Liver (tissue), 8 donors: ENCODE measurements at regions not wholly inside any gene's neighbourhood (a gene's known extent, or its start where the extent isn't known, plus 50 kb on each side); places are given as distances from the start of the nearest gene placed in this dataset.

Experiments used
- DNase-seq: peaks from one replicate; pipeline ENCODE4 v3.0.0-alpha.2; 2017; ENCODE audit warnings: low spot score
- H3K27ac ChIP-seq, 2 donors: one replicate each; pipeline ENCODE4 v1.7.0; 2013; ENCODE audit warnings: inconsistent platforms in 2 of 2, low read length in 2 of 2, control low read depth in 1 of 2, low read depth in 1 of 2, mild to moderate bottlenecking in 1 of 2
- H3K27me3 ChIP-seq, 4 donors: one replicate each; pipeline versions ENCODE4 v1.6.1 to v1.7.0; 2013; ENCODE audit warnings: low read length in 3 of 4, inconsistent platforms in 1 of 4, mild to moderate bottlenecking in 1 of 4, moderate library complexity in 1 of 4; ENCODE audit not compliant: control insufficient read depth in 4 of 4, insufficient read depth in 4 of 4
- H3K36me3 ChIP-seq, 4 donors: one replicate each; pipeline versions ENCODE4 v1.6.1 to v1.7.0; 2013; ENCODE audit warnings: low read length in 3 of 4, mild to moderate bottlenecking in 3 of 4, low read depth in 1 of 4, moderate library complexity in 1 of 4; ENCODE audit not compliant: control insufficient read depth in 4 of 4, insufficient read depth in 3 of 4
- H3K4me1 ChIP-seq, 4 donors: one replicate each; pipeline versions ENCODE4 v1.6.1 to v1.7.0; 2013; ENCODE audit warnings: low read length in 3 of 4, mild to moderate bottlenecking in 3 of 4, moderate library complexity in 1 of 4; ENCODE audit not compliant: control insufficient read depth in 4 of 4, insufficient read depth in 4 of 4
- H3K4me3 ChIP-seq, 3 donors: one replicate each; pipeline versions ENCODE4 v1.6.1 to v1.7.0; 2013; ENCODE audit warnings: low read length in 3 of 3, control low read depth in 1 of 3, low read depth in 1 of 3, mild to moderate bottlenecking in 1 of 3
- H3K9ac ChIP-seq, 2 donors: one replicate each; pipeline ENCODE4 v1.7.0; 2013; ENCODE audit warnings: low read length in 2 of 2, mild to moderate bottlenecking in 2 of 2, moderate library complexity in 2 of 2, control low read depth in 1 of 2, low read depth in 1 of 2
- H3K9me3 ChIP-seq, 4 donors: one replicate each; pipeline versions ENCODE4 v1.6.1 to v1.7.0; 2013; ENCODE audit warnings: low read length in 3 of 4; ENCODE audit not compliant: control insufficient read depth in 4 of 4
- ATF3 ChIP-seq: IDR thresholded peaks from 2 replicates; pipeline ENCODE4 v1.6.1; 2016; ENCODE audit warnings: antibody characterized with exemption
- CTCF ChIP-seq: fragments of 150-350 bp; IDR thresholded peaks from 2 replicates; pipeline ENCODE4 v1.5.1; 2017; ENCODE audit warnings: improper control_type of control experiment, low read depth, low read length; ENCODE audit not compliant: missing input control
- EGR1 ChIP-seq, 2 donors: IDR thresholded peaks; 2 replicates each; pipeline ENCODE4 v1.6.1; 2016 to 2018; ENCODE audit warnings: antibody characterized with exemption in 2 of 2, low read depth in 2 of 2
- FOXA1 ChIP-seq: IDR thresholded peaks from 2 replicates; pipeline ENCODE4 v1.6.1; 2016; ENCODE audit warnings: antibody characterized with exemption
- FOXA2 ChIP-seq: IDR thresholded peaks from 2 replicates; pipeline ENCODE4 v1.6.1; 2016; ENCODE audit warnings: antibody characterized with exemption
- GABPA ChIP-seq, 2 donors: IDR thresholded peaks in 1 of 2; conservative IDR thresholded peaks in 1 of 2; 2 replicates each; pipeline ENCODE4 v1.6.1; 2016; ENCODE audit warnings: antibody characterized with exemption in 2 of 2, mild to moderate bottlenecking in 1 of 2, moderate library complexity in 1 of 2
- HNF4A ChIP-seq, 2 donors: conservative IDR thresholded peaks; 2 replicates each; pipeline ENCODE4 v1.6.1; 2016; ENCODE audit warnings: antibody characterized with exemption in 2 of 2, mild to moderate bottlenecking in 2 of 2
- HNF4G ChIP-seq: IDR thresholded peaks from 2 replicates; pipeline ENCODE4 v1.6.1; 2016; ENCODE audit warnings: antibody characterized with exemption
- JUND ChIP-seq, 2 donors: IDR thresholded peaks; 2 replicates each; pipeline ENCODE4 v1.6.1; 2016; ENCODE audit warnings: antibody characterized with exemption in 2 of 2
- MAX ChIP-seq: IDR thresholded peaks from 2 replicates; pipeline ENCODE4 v1.6.1; 2016; ENCODE audit warnings: antibody characterized with exemption
- NR2F2 ChIP-seq: IDR thresholded peaks from 2 replicates; pipeline ENCODE4 v1.6.1; 2016; ENCODE audit warnings: antibody characterized with exemption
- RAD21 ChIP-seq, 2 donors: IDR thresholded peaks; 2 replicates each; pipeline ENCODE4 v1.6.1; 2016; ENCODE audit warnings: antibody characterized with exemption in 2 of 2, mild to moderate bottlenecking in 2 of 2
- REST ChIP-seq: IDR thresholded peaks from 2 replicates; pipeline ENCODE4 v1.6.1; 2016; ENCODE audit warnings: antibody characterized with exemption, mild to moderate bottlenecking
- RXRA ChIP-seq, 2 donors: IDR thresholded peaks; 2 replicates each; pipeline ENCODE4 v1.6.1; 2017 to 2018; ENCODE audit warnings: antibody characterized with exemption in 2 of 2, mild to moderate bottlenecking in 1 of 2
- SP1 ChIP-seq: IDR thresholded peaks from 2 replicates; pipeline ENCODE4 v1.6.1; 2018; ENCODE audit warnings: antibody characterized with exemption, mild to moderate bottlenecking
- TAF1 ChIP-seq: conservative IDR thresholded peaks from 2 replicates; pipeline ENCODE4 v1.6.1; 2016; ENCODE audit warnings: antibody characterized with exemption, mild to moderate bottlenecking
- YY1 ChIP-seq: IDR thresholded peaks from 2 replicates; pipeline ENCODE4 v1.6.1; 2016; ENCODE audit warnings: antibody characterized with exemption, mild to moderate bottlenecking
- ZBTB33 ChIP-seq: IDR thresholded peaks from 2 replicates; pipeline ENCODE4 v1.6.1; 2016; ENCODE audit warnings: antibody characterized with exemption
- WGBS: extraction: QIAGEN DNeasy Blood & Tissue Kit; methylation state at CpG from one replicate; pipeline ENCODE4 v1.1.7; 2013; 5-methylcytosine and 5-hydroxymethylcytosine counted together
- donor health status: healthy.
- donor health status: healthy.
- donor health status: healthy.
- donor health status: healthy.
- donor health status: healthy.

GRCh38 chr15:81473946-81474345 is 99.9 kb upstream of the TMC3 start:
- H3K4me1 ChIP-seq = no peaks in the 10 kb centered on the region
- no peaks in the 10 kb centered on the region for H3K36me3 ChIP-seq
- 95% methylated on average over 5 of the region's 5 CpGs for WGBS
- no peak for DNase-seq
- no peaks in the 10 kb centered on the region for H3K27me3 ChIP-seq
- no peaks in the 10 kb centered on the region for H3K9me3 ChIP-seq
- H3K9ac ChIP-seq = no peak overlapping the region
- no peak overlapping the region for H3K4me3 ChIP-seq
- no peak overlapping the region for H3K27ac ChIP-seq
- TF ChIP-seq SP1 (no peak), HNF4A (conservative IDR thresholded peaks at IDR 0.05) (no peak), TAF1 (no peak), YY1 (no peak), HNF4G (no peak), RAD21 (IDR thresholded peaks at IDR 0.05) (no peak), JUND (IDR thresholded peaks at IDR 0.05) (no peak), FOXA1 (no peak), EGR1 (IDR thresholded peaks at IDR 0.05; ENCODE audit: low read depth in 2 of 2) (no peak), REST (no peak), NR2F2 (no peak), ATF3 (no peak), CTCF (no peak), MAX (no peak), FOXA2 (no peak), RXRA (IDR thresholded peaks at IDR 0.05) (no peak), GABPA (IDR thresholded peaks at IDR 0.05 in 1 of 2, conservative IDR thresholded peaks at IDR 0.05 in 1 of 2) (no peak), ZBTB33 (no peak)

GRCh38 chr15:81473177-81473576 is 99.2 kb upstream of the TMC3 start:
- Histone ChIP-seq H3K9ac (no peak overlapping the region), H3K36me3 (no peaks in the 10 kb centered on the region), H3K4me3 (no peak overlapping the region), H3K4me1 (no peaks in the 10 kb centered on the region), H3K27me3 (no peaks in the 10 kb centered on the region), H3K9me3 (no peaks in the 10 kb centered on the region), H3K27ac (no peak overlapping the region)
- DNase-seq = no peak
- WGBS = 93% methylated on average over 4 of the region's 4 CpGs
- TF ChIP-seq ZBTB33 (no peak), YY1 (no peak), REST (no peak), FOXA1 (no peak), MAX (no peak), NR2F2 (no peak), JUND (IDR thresholded peaks at IDR 0.05) (no peak), RXRA (IDR thresholded peaks at IDR 0.05) (no peak), TAF1 (no peak), GABPA (IDR thresholded peaks at IDR 0.05 in 1 of 2, conservative IDR thresholded peaks at IDR 0.05 in 1 of 2) (no peak), SP1 (no peak)
